ENCODE measurements at regions not wholly inside any gene's neighbourhood (a gene's known extent, or its start where the extent isn't known, plus 50 kb on each side); places are given as distances from the start of the nearest gene placed in this dataset.

GRCh38 chr11:134757633-134758032, 345.6 kb upstream of the B3GAT1 start:
- DNase-seq = no peak

GRCh38 chr11:134756811-134757540, 344.9 kb upstream of the B3GAT1 start:
- DNase-seq = no peak

DNA sequence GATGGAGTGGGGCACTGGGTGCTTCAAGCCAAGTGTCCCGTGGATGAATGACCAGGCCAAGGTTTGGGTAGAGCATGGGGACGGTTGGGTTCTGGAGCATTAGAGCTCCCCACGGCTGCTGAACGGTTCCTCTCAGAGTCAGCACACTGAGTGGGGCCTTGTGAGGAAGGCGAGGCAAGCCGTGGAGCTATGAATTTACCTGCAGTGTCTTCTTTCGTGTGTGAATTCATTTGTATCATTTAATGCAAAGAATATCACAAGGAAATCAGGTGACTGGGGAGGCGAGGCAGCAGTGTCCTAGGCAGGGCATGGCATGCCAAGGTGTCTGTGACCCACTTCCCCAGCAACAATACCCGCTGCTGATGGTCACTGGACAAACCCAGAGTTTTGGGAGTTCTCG, 343.5 kb upstream of the B3GAT1 start:
- DNase-seq = no peak

DNA sequence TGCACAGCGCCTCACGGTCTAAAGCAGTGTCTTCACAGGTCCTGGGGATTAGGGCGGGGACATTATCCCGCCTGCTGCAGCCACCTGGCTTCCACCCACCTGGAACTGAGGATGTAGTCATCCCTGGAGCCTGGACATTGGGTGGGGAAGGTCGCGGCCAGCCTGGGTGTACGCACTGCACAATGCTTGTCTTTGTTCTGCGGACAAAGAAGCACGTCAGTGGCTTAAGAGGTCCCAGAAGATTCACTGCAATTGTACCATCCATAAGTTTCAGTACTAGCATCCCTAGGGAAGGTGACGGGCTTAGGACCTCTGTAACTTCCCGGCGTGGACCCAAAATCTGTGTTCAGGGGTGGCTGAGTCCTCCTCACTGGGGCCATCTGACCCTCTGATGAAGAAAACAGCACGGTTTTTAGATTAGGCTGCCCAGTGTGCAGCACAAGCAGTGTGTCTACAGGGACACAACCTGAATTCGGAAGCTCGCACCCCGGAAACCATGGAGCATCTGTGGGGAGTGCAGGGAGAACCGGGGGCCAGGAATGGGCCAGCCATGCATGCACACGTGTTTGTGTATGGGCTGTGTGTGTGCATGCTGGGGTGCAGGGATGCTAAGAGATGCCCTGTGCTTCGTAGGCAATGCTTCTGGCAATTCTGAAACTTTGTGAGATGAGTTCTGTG, 342.6 kb upstream of the B3GAT1 start:
- DNase-seq = no peak

- no peak for DNase-seq
Observed at GRCh38 chr11:134753771-134754520, 341.9 kb upstream of the B3GAT1 start.

GRCh38 chr11:134752964-134753770, 341.1 kb upstream of the B3GAT1 start:
- DNase-seq = no peak

DNA sequence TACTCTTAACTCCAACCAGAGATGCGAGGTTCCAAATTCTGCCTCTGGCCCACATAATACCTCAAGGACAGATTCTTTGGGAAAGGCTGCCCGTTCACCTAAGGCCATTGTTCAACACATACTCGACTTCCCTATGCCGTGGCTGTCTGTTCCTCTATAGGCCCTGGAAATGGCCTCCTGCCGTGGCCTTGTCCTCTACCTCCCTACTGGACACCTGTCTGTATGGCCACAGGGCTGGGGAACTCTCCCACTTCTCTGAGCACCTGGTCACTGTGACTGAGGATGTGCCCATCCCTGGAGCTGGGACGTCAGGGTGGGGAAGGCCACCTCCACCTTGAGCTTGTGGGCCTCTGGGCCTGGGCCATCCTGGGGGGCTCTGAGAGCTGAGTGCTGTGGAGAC, 340.5 kb upstream of the B3GAT1 start:
- DNase-seq = no peak

- DNase-seq = no peak
Observed at GRCh38 chr11:134751766-134752165, 339.7 kb upstream of the B3GAT1 start.

GRCh38 chr11:134751031-134751585, 339.1 kb upstream of the B3GAT1 start:
- DNase-seq = no peak

GRCh38 chr11:134750619-134751018, 338.6 kb upstream of the B3GAT1 start:
- no peak for DNase-seq

- DNase-seq = no peak
Observed at GRCh38 chr11:134749040-134749839, 337.2 kb upstream of the B3GAT1 start.

GRCh38 chr11:134746609-134747008, 334.6 kb upstream of the B3GAT1 start:
- DNase-seq = no peak

DNA sequence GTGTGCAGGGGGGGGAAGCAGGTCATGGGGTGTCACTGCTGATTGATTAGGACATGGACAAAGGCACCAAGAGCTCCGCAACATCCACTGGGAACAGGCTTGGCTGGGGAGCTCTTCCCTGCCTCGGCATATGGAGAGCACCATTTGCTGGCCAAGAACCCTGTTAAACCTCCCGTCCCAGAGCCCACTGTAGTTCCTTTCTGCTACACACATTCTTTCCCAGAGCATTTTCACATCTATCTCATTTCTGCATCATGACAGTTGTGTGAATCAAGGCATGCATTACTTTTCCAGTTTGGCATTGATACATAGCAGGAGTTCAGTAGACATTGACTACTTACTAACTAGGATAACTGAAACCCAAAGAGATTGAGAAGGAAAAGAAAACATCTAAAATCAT, 333.4 kb upstream of the B3GAT1 start:
- DNase-seq = no peak

GRCh38 chr11:134743820-134744195, 331.8 kb upstream of the B3GAT1 start:
- DNase-seq = no peak

DNA sequence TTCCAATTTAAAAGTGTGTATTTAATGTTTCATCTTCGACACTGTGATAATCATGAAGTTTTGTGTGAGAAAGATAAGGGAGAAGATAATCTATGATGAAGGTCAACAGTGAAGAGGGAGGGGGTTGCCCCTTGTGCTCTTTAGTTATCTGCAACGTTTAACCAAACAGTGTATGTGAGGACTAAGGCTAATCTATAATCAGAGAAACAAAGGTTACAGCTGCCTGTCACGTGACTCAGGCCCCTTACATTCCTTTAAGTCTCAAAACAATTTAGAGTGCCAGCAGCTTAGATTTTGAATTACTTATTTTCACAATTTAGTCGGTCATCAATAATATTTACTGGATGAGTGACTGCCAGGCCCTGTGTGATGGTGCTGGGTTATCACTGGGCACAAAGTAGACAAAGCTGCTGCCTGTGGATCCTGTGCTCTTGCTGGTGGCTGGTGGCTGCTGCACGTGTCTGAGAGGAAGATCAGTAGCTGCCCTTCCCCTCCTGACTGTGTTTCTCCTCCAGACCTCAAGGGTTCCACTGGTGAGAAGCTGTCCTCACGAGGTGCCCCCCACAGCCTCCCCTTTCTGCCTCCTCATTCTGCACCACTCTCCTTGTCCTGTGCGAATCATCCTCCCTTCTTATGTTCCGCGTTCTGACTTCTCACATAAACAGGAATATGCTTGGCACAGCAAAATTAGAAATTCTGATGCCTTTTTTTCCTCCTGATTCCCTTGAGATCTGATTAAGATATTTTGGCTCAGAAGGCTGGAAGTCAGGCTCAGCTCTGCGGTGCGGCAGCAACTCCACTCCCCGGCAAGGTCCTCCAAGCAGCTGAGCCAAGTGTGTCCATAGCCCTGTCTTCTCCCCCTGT, 331.1 kb upstream of the B3GAT1 start:
- DNase-seq = no peak

DNA sequence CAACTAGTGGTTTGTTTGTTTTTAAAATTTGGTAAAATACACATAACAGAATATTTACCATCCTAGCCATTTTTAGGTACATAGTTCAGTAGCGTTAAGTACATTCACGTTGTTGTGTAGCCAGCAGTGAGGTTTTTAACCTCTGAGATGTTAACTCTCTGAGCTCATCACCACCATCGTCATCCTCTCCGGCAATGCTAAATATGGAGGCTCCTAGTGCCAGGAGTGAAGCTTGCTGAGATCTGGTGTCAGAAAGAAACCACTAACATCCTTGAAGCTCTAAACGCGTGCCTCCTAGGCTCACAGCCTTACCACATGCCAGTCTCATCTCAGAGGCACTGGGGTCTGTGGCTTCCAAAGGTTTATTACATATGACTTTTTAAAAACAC, 330.2 kb upstream of the B3GAT1 start:
- DNase-seq = peak; percentile 3

GRCh38 chr11:134741453-134742223, 329.6 kb upstream of the B3GAT1 start:
- DNase-seq = no peak

DNA sequence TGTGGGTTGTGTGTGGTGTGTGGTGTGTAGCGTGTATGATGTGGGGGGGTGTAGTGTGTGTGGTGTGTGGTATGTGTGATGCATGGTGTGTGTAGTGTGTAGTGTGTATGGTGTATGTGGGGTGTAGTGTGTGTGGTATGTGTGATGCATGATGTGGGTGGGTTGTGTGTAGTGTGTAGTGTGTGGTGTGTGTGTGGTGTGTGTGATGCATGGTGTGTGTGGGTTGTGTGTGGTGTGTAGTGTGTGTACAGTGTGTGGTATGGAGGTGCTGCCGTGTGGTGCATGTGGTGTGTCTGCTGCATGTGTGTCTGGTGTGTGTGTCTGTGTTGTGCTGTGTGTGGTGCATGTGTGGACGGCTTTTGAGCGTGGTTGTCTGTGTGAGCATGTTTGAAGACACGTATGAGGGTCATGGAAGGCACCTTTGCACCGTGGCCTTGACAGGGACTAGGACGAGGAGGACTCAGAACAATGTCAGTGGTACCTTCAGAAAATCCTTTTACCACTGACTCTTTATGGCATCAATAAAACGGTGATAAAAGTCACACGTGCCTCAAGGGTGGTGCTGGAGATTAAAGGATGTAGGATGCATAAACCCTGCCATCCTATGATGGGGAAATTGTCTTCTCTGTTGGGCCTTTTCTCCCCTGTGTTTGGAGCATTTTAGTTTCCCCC, 328.7 kb upstream of the B3GAT1 start:
- DNase-seq = no peak

DNA sequence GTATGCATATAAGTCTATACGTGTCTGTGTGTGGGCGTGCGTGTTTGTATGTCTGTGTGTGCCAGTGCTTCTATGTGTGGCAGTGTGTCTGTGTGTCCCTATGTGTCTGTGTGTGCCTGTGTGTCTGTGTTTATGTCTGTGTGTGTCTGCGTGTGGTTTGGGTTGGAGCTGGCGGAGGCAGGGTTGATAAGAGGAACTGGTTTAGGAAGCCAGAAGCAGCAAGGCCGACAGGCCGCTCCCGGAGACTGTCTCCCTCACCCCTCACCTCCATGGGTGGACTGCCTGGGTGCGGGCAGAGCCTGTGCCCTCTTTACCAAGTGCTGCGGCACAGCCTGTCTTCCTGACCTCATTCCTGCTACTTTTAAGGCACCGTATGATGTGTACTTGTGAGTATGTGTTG, 327.1 kb upstream of the B3GAT1 start:
- DNase-seq = no peak

DNA sequence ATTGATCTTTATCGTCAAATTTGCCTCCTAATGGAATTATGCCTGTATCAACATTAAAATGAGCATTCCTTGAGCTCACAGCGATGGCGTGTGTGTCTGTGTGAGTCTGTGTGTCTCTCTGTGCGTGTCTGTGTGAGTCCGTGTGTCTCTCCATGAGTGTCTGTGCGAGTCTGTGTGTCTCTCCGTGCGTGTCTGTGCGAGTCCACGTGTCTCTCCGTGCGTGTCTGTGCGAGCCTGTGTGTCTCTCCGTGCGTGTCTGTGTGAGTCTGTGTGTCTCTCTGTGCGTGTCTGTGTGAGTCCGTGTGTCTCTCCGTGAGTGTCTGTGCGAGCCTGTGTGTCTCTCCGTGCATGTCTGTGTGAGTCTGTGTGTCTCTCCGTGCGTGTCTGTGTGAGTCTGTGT, 326.5 kb upstream of the B3GAT1 start:
- no peak for DNase-seq
